ENCODE measurements at regions not wholly inside any gene's neighbourhood (a gene's known extent, or its start where the extent isn't known, plus 50 kb on each side); places are given as distances from the start of the nearest gene placed in this dataset.

DNA sequence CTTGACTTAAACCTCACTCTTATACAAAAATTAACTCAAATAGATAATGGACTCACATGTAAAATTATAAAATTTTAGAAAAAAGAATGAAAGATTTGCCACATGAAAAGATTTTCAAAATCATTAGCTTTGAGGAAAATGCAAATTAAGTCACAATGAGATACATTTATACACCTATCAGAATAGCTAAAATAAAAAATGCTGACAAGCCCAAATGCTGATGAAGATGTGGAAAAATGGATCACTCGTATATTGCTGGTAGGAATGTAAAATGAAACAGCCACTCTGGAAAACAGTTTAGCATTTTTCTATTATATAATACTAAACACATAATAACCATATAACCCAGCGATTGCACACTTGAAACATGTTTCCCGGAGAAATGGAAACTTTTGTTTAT, 316.2 kb downstream of the ANKRD50 start:
- TF ChIP-seq CTCF (IDR thresholded peaks at IDR 0.05), result no peak
- no peak for TF ChIP-seq POLR2AphosphoS5 (IDR thresholded peaks at IDR 0.05)

All from suprapubic skin (tissue), 3 donors.